CD4-positive, CD25-positive, alpha-beta regulatory T cell (primary cell): ENCODE measurements at regions not wholly inside any gene's neighbourhood (a gene's known extent, or its start where the extent isn't known, plus 50 kb on each side); places are given as distances from the start of the nearest gene placed in this dataset.

ENCODE experiments used
- ATAC-seq, 2 donors: fragments of 150-1000 bp; cut with Tn5 transposase; one replicate each; pipeline ENCODE4 v1.10.0; 2021; ENCODE audit warnings: low read depth in 2 of 2, moderate number of reproducible peaks in 2 of 2, moderate library complexity in 1 of 2
- DNase-seq, 3 donors: peaks; one replicate each; pipeline versions ENCODE4 v3.0.0 to v3.0.0-alpha.2; 2012 to 2022; ENCODE audit warnings: mixed read lengths in 1 of 3
- H3K27ac ChIP-seq: one replicate; pipeline ENCODE4 v1.7.0; 2013; ENCODE audit warnings: mild to moderate bottlenecking, low read length; ENCODE audit not compliant: insufficient read depth, poor library complexity, severe bottlenecking
- H3K27me3 ChIP-seq: one replicate; pipeline ENCODE4 v1.7.0; 2013; ENCODE audit warnings: low read length; ENCODE audit not compliant: control insufficient read depth, insufficient read depth
- H3K36me3 ChIP-seq: one replicate; pipeline ENCODE4 v1.7.0; 2013; ENCODE audit warnings: mild to moderate bottlenecking, low read length, moderate library complexity; ENCODE audit not compliant: control insufficient read depth, insufficient read depth
- H3K4me1 ChIP-seq: 2 replicates; pipeline ENCODE4 v1.7.0; 2013; ENCODE audit warnings: mild to moderate bottlenecking, low read length; ENCODE audit not compliant: insufficient read depth, control insufficient read depth, poor library complexity, severe bottlenecking
- H3K4me3 ChIP-seq: one replicate; pipeline ENCODE4 v1.7.0; 2013; ENCODE audit warnings: low read depth, mild to moderate bottlenecking, low read length, moderate library complexity
- H3K9me3 ChIP-seq, 2 experiments: 1 replicate in 1 of 2; 2 replicates in 1 of 2; pipeline ENCODE4 v1.7.0; 2013; ENCODE audit warnings: low read length in 2 of 2, mild to moderate bottlenecking in 1 of 2, moderate library complexity in 1 of 2; ENCODE audit not compliant: control insufficient read depth in 2 of 2
- H3K27ac Mint-ChIP-seq, 3 donors: one replicate each; pipeline ENCODE4 v1.8.0; 2020 to 2022; ENCODE audit warnings: mild to moderate bottlenecking in 3 of 3, mixed read lengths in 3 of 3, moderate library complexity in 2 of 3
- H3K27me3 Mint-ChIP-seq: one replicate; pipeline ENCODE4 v1.8.0; 2022; ENCODE audit warnings: mild to moderate bottlenecking, mixed read lengths
- H3K36me3 Mint-ChIP-seq: one replicate; pipeline ENCODE4 v1.8.0; 2020; ENCODE audit warnings: mixed read lengths
- H3K4me1 Mint-ChIP-seq, 4 donors: one replicate each; pipeline ENCODE4 v1.8.0; 2020 to 2022; ENCODE audit warnings: mixed read lengths in 4 of 4, mild to moderate bottlenecking in 1 of 4
- H3K4me3 Mint-ChIP-seq, 4 donors: one replicate each; pipeline ENCODE4 v1.8.0; 2020 to 2022; ENCODE audit warnings: mild to moderate bottlenecking in 4 of 4, mixed read lengths in 4 of 4, moderate library complexity in 3 of 4
- H3K9me3 Mint-ChIP-seq, 7 donors: one replicate each; pipeline ENCODE4 v1.8.0; 2020 to 2022; ENCODE audit warnings: mixed read lengths in 7 of 7, mild to moderate bottlenecking in 3 of 7, moderate library complexity in 2 of 7

DNA sequence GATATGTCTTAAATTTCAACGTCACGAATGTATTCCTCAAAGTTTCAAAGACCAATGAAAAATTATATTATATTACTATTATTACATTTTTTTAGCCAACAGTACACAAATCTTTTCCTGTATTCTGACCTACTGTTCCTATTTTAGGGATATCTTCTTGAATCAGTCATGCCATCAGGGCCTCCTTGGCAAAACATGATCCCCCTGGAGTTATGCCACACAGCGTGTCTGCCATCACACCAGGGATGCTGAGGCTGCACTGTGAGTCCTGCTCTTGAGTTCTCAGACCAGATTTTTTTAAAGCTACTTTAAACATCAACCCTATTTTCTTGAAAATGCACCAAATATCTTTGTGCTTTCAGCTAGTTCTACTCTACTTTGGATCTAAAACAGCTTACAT is 425.9 kb upstream of the ZNF385D start:
- no peak overlapping the region for H3K27ac Mint-ChIP-seq
- DNase-seq = no peak
- Histone ChIP-seq H3K27me3 (no peaks in the 10 kb centered on the region), H3K4me3 (no peak overlapping the region), H3K27ac (no peak overlapping the region), H3K36me3 (no peaks in the 10 kb centered on the region), H3K9me3 (no peaks in the 10 kb centered on the region), H3K4me1 (no peaks in the 10 kb centered on the region)
- H3K36me3 Mint-ChIP-seq = no peaks in the 10 kb centered on the region
- no peak overlapping the region for H3K4me3 Mint-ChIP-seq
- peaks cover 1 to 10% (median 4%) of the 10 kb centered on the region in 7 donors for H3K9me3 Mint-ChIP-seq
- ATAC-seq = no peak
- H3K27me3 Mint-ChIP-seq = no peaks in the 10 kb centered on the region
- no peaks in the 10 kb centered on the region for H3K4me1 Mint-ChIP-seq

DNA sequence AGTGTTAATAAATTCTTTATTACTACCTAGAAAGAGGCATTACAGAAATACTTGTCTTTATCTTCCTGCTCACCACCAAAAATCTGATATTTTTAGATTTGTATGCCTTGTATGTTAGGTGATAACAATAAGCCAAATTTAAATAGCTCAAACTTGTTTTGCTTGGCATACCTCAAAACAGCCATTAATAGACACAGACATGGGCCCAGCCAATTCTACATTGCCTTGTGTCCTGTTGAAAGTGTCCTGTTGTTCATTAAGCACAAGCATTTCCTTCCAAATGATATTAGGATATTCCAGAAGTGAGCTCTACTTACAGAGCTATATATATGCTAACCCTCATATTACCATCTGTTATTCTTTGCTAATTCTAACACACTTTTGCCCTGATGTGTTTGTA is 438.6 kb upstream of the ZNF385D start:
- Histone ChIP-seq H3K9me3 (no peaks in the 10 kb centered on the region), H3K4me3 (no peak overlapping the region), H3K27me3 (no peaks in the 10 kb centered on the region), H3K27ac (no peak overlapping the region), H3K4me1 (no peaks in the 10 kb centered on the region), H3K36me3 (no peaks in the 10 kb centered on the region)
- H3K4me1 Mint-ChIP-seq = no peaks in the 10 kb centered on the region
- no peaks in the 10 kb centered on the region for H3K27me3 Mint-ChIP-seq
- no peak overlapping the region for H3K27ac Mint-ChIP-seq
- no peaks in the 10 kb centered on the region for H3K36me3 Mint-ChIP-seq
- ATAC-seq (no peak), DNase-seq (no peak)
- H3K9me3 Mint-ChIP-seq = peaks cover 0 to 5% (median 2%) of the 10 kb centered on the region in 7 donors
- no peak overlapping the region for H3K4me3 Mint-ChIP-seq

DNA sequence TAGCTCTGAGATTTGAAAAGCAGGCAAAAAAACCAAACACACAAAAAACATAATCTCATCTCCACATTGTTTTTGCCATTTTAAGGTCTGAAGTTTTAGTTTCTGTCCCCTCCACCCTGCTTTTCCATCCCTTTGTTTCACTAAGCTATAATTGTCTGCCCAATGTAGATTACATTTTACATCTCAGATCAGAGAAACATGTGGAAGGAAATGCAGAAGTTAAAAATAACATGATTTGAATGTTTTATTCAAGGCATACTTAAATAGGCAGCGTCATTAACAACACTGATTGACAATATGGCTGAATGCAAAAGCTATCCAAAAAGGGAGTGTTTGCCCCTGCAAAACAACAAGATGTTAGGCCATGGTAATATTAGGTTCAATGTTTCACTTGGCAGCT is 448.1 kb upstream of the ZNF385D start:
- Histone ChIP-seq H3K36me3 (no peaks in the 10 kb centered on the region), H3K9me3 (peaks cover 3 to 6% of the 10 kb centered on the region in 2 experiments), H3K4me1 (no peaks in the 10 kb centered on the region), H3K27ac (no peak overlapping the region), H3K4me3 (no peak overlapping the region), H3K27me3 (no peaks in the 10 kb centered on the region)
- no peak for ATAC-seq
- no peak overlapping the region for H3K4me3 Mint-ChIP-seq
- H3K9me3 Mint-ChIP-seq = peaks cover 0 to 16% (median 2%) of the 10 kb centered on the region in 7 donors
- H3K4me1 Mint-ChIP-seq = no peaks in the 10 kb centered on the region
- DNase-seq = no peak
- no peak overlapping the region for H3K27ac Mint-ChIP-seq
- no peaks in the 10 kb centered on the region for H3K27me3 Mint-ChIP-seq
- no peaks in the 10 kb centered on the region for H3K36me3 Mint-ChIP-seq

DNA sequence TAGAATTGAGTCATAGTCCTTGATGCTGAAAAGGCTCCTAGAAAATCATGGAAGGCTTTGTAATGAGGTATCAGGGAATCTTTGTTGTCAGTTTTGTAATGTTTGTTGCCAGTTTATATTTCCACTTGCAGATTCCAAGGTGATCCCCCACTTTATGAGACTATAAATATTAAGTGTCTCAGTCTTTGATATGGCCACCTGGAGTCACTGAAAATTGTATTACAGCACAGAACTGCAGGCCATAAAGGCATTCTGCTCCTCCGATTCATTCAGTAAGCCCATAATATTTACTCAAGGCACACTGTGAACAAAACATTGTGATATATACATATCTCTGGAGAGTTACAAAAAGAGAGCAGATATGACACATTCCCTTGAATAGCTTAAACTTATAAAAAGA is 457.8 kb upstream of the ZNF385D start:
- H3K4me3 Mint-ChIP-seq = no peak overlapping the region
- H3K27me3 Mint-ChIP-seq = no peaks in the 10 kb centered on the region
- Histone ChIP-seq H3K27ac (no peak overlapping the region), H3K27me3 (no peaks in the 10 kb centered on the region), H3K4me3 (no peak overlapping the region), H3K9me3 (peaks cover 0 to 2% of the 10 kb centered on the region in 2 experiments), H3K36me3 (no peaks in the 10 kb centered on the region), H3K4me1 (no peaks in the 10 kb centered on the region)
- peaks cover 0 to 14% (median 8%) of the 10 kb centered on the region in 7 donors for H3K9me3 Mint-ChIP-seq
- H3K27ac Mint-ChIP-seq = no peak overlapping the region
- no peaks in the 10 kb centered on the region for H3K4me1 Mint-ChIP-seq
- DNase-seq = no peak
- H3K36me3 Mint-ChIP-seq = no peaks in the 10 kb centered on the region
- ATAC-seq = no peak

DNA sequence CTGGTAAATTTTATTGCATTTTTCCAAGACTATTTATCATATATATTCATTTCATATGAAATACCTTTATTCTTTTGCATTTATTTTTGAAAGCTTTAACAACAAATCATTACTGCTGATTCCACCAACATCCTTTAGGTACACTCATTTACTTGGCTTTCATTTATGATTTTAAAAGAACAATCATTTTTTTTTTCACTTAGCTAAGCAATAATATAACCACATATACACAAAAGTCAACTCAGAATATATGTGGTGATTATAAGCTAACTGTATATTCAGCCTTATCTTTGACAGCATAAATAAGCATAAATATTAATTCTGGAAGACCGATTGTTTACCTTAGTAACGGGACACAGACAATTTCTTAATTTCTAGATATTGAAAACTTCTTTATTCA is 458.6 kb upstream of the ZNF385D start:
- no peaks in the 10 kb centered on the region for H3K27me3 ChIP-seq
- ATAC-seq (no peak), DNase-seq (no peak)
- no peaks in the 10 kb centered on the region for H3K4me1 Mint-ChIP-seq
- H3K27ac Mint-ChIP-seq = no peak overlapping the region
- no peak overlapping the region for H3K27ac ChIP-seq
- no peaks in the 10 kb centered on the region for H3K36me3 ChIP-seq
- H3K4me3 ChIP-seq = no peak overlapping the region
- H3K36me3 Mint-ChIP-seq = no peaks in the 10 kb centered on the region
- peaks cover 0 to 13% (median 5%) of the 10 kb centered on the region in 7 donors for H3K9me3 Mint-ChIP-seq
- H3K9me3 ChIP-seq = no peaks in the 10 kb centered on the region
- no peaks in the 10 kb centered on the region for H3K27me3 Mint-ChIP-seq
- H3K4me3 Mint-ChIP-seq = no peak overlapping the region
- H3K4me1 ChIP-seq = no peaks in the 10 kb centered on the region

DNA sequence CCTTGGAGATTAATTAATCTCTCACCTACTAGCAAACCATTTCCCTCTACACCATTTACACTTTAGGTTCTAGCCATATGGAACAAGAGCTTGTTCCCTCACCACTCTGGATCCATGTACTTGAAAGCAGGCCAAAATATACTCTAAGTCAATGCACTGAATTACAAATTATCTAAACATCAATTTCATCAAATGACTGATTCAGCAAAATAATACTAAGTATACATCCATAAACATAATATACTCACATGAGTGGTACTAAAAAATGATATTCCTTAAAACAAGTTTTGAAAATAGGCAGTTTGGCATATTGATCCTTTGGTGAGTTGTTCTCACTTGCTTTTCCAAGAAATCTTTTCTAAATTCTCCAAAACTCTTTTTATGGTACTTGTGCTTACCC is 459.7 kb upstream of the ZNF385D start:
- H3K4me3 ChIP-seq = no peak overlapping the region
- H3K27ac Mint-ChIP-seq = no peak overlapping the region
- H3K27ac ChIP-seq = no peak overlapping the region
- no peaks in the 10 kb centered on the region for H3K9me3 ChIP-seq
- H3K27me3 Mint-ChIP-seq = no peaks in the 10 kb centered on the region
- H3K36me3 Mint-ChIP-seq = no peaks in the 10 kb centered on the region
- DNase-seq (no peak), ATAC-seq (no peak)
- H3K9me3 Mint-ChIP-seq = peaks cover 0 to 16% (median 5%) of the 10 kb centered on the region in 7 donors
- no peaks in the 10 kb centered on the region for H3K36me3 ChIP-seq
- H3K4me1 Mint-ChIP-seq = no peaks in the 10 kb centered on the region
- no peak overlapping the region for H3K4me3 Mint-ChIP-seq
- H3K27me3 ChIP-seq = no peaks in the 10 kb centered on the region
- H3K4me1 ChIP-seq = no peaks in the 10 kb centered on the region

DNA sequence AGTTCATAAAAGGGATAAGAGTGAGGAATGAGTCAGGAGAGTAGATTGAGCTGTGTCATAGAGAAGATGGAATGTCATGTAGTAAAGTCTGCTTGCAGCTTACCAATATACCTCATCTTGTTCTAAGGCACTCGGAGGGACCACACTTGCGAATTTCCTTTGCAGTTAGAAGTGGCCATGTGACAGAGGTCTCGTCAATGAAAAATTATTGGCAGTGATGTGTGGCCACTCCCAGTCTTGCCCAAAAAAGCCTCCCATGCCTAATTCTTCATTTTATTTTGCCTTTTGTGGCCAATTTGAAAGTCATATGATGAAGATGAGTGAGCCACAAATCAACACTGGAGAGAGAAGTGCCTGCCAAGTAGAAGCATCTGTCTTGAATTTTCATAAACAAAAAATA is 465.6 kb upstream of the ZNF385D start:
- ATAC-seq (no peak), DNase-seq (no peak)
- no peaks in the 10 kb centered on the region for H3K27me3 ChIP-seq
- no peak overlapping the region for H3K4me3 Mint-ChIP-seq
- no peak overlapping the region for H3K4me3 ChIP-seq
- H3K4me1 ChIP-seq = no peaks in the 10 kb centered on the region
- H3K9me3 Mint-ChIP-seq = peaks cover 0 to 27% (median 2%) of the 10 kb centered on the region in 7 donors
- no peaks in the 10 kb centered on the region for H3K4me1 Mint-ChIP-seq
- no peak overlapping the region for H3K27ac ChIP-seq
- no peaks in the 10 kb centered on the region for H3K36me3 ChIP-seq
- H3K27ac Mint-ChIP-seq = no peak overlapping the region
- no peaks in the 10 kb centered on the region for H3K9me3 ChIP-seq
- no peaks in the 10 kb centered on the region for H3K27me3 Mint-ChIP-seq
- H3K36me3 Mint-ChIP-seq = no peaks in the 10 kb centered on the region

DNA sequence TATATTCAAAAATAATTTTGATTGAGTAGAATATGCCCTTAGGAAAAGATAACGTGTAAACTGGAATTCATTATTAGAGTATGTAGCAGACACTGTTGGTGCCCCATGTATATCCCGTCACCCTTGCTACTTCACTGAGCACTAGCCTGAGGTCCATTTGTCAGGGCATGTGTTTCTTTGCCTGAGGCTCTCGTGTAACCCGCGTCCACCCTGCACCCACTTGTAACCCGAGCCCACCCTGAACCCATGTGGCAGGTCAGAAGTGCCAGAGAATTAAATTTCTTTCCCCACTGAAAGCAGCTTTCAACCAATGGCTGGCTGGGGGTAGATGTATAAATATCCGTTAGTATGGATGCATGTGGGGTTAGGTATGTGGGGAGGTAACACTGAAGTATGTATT is 474.2 kb upstream of the ZNF385D start:
- Mint-ChIP-seq H3K27me3 (no peaks in the 10 kb centered on the region), H3K4me1 (no peaks in the 10 kb centered on the region), H3K9me3 (peaks cover 1 to 11% (median 4%) of the 10 kb centered on the region in 7 donors), H3K27ac (no peak overlapping the region), H3K4me3 (no peak overlapping the region), H3K36me3 (no peaks in the 10 kb centered on the region)
- no peaks in the 10 kb centered on the region for H3K27me3 ChIP-seq
- ATAC-seq (no peak), DNase-seq (no peak)
- H3K9me3 ChIP-seq = peaks cover 0 to 4% of the 10 kb centered on the region in 2 experiments
- no peak overlapping the region for H3K4me3 ChIP-seq
- H3K36me3 ChIP-seq = no peaks in the 10 kb centered on the region
- H3K4me1 ChIP-seq = no peaks in the 10 kb centered on the region
- H3K27ac ChIP-seq = no peak overlapping the region
